Astrocyte (in vitro differentiated cells and primary cell): ENCODE measurements at regions not wholly inside any gene's neighbourhood (a gene's known extent, or its start where the extent isn't known, plus 50 kb on each side); places are given as distances from the start of the nearest gene placed in this dataset.

Source experiments
- DNase-seq: peaks from one replicate; pipeline ENCODE4 v3.0.0-alpha.2; 2010; ENCODE audit warnings: low read depth
- FAIRE-seq: peaks from 2 replicates; lab custom pipeline; 2011; peaks lifted over from hg19 to GRCh38; lab: Jason Lieb, UNC
- H2AFZ ChIP-seq: 2 replicates; pipeline ENCODE4 v1.6.0; 2012; ENCODE audit warnings: low read depth, low read length, inconsistent platforms
- H3K27ac ChIP-seq: 2 replicates; pipeline ENCODE4 v1.5.1; 2011; ENCODE audit warnings: low read depth, low read length, inconsistent platforms
- H3K27me3 ChIP-seq: 2 replicates; pipeline ENCODE4 v1.6.0; 2011; ENCODE audit warnings: low read length, inconsistent platforms; ENCODE audit not compliant: insufficient read depth
- H3K36me3 ChIP-seq: 2 replicates; pipeline ENCODE4 v1.5.1; 2011; ENCODE audit warnings: low read length, inconsistent platforms; ENCODE audit not compliant: insufficient read depth
- H3K4me1 ChIP-seq: 2 replicates; pipeline ENCODE4 v1.5.1; 2011; ENCODE audit warnings: low read length, inconsistent platforms; ENCODE audit not compliant: insufficient read depth
- H3K4me2 ChIP-seq: 2 replicates; pipeline ENCODE4 v1.6.0; 2012; ENCODE audit warnings: low read length, inconsistent platforms
- H3K4me3 ChIP-seq: 2 replicates; pipeline ENCODE4 v1.5.1; 2011; ENCODE audit warnings: low read depth, mild to moderate bottlenecking, low read length, inconsistent platforms; ENCODE audit not compliant: insufficient read depth
- H3K79me2 ChIP-seq: 2 replicates; pipeline ENCODE4 v1.6.0; 2012; ENCODE audit warnings: mild to moderate bottlenecking, low read length, inconsistent platforms; ENCODE audit not compliant: insufficient read depth
- H3K9ac ChIP-seq: 2 replicates; pipeline ENCODE4 v1.6.0; 2012; ENCODE audit warnings: mild to moderate bottlenecking, low read length, inconsistent platforms
- H3K9me3 ChIP-seq: 2 replicates; pipeline ENCODE4 v1.5.1; 2012; ENCODE audit warnings: low read depth, mild to moderate bottlenecking, low read length, inconsistent platforms; ENCODE audit not compliant: insufficient read depth
- H4K20me1 ChIP-seq: 2 replicates; pipeline ENCODE4 v1.6.0; 2012; ENCODE audit warnings: low read length, inconsistent platforms; ENCODE audit not compliant: insufficient read depth
- H3K27ac Mint-ChIP-seq: one replicate; pipeline ENCODE4 v1.8.0; 2021; ENCODE audit warnings: mild to moderate bottlenecking, mixed read lengths; ENCODE audit not compliant: unreplicated experiment
- H3K27me3 Mint-ChIP-seq: one replicate; pipeline ENCODE4 v1.8.0; 2021; ENCODE audit warnings: low read depth, mixed read lengths; ENCODE audit not compliant: unreplicated experiment
- H3K36me3 Mint-ChIP-seq: one replicate; pipeline ENCODE4 v1.8.0; 2021; ENCODE audit warnings: low read depth, mixed read lengths; ENCODE audit not compliant: unreplicated experiment
- H3K4me1 Mint-ChIP-seq: one replicate; pipeline ENCODE4 v1.8.0; 2021; ENCODE audit warnings: low read depth, mixed read lengths; ENCODE audit not compliant: unreplicated experiment
- H3K4me3 Mint-ChIP-seq: one replicate; pipeline ENCODE4 v1.8.0; 2021; ENCODE audit warnings: mild to moderate bottlenecking, moderate library complexity, mixed read lengths; ENCODE audit not compliant: unreplicated experiment
- H3K9me3 Mint-ChIP-seq: one replicate; pipeline ENCODE4 v1.8.0; 2021; ENCODE audit warnings: mild to moderate bottlenecking, mixed read lengths; ENCODE audit not compliant: unreplicated experiment
- CTCF ChIP-seq: IDR thresholded peaks from 2 replicates; pipeline ENCODE4 v1.5.1; 2011; ENCODE audit warnings: low read depth, mild to moderate bottlenecking, inconsistent platforms, low read length, moderate library complexity; ENCODE audit not compliant: insufficient read depth
- EZH2 ChIP-seq: IDR thresholded peaks from 2 replicates; pipeline ENCODE4 v1.6.1; 2012; ENCODE audit warnings: mild to moderate bottlenecking, low read length, inconsistent platforms; ENCODE audit not compliant: insufficient read depth

- DNase-seq (peak; percentile 94), FAIRE-seq (peak; percentile 98)
- no peak overlapping the region for H3K27ac ChIP-seq
- Mint-ChIP-seq H3K27ac (no peak overlapping the region), H3K27me3 (no peaks in the 10 kb centered on the region), H3K4me3 (no peak overlapping the region), H3K9me3 (no peaks in the 10 kb centered on the region), H3K36me3 (no peaks in the 10 kb centered on the region), H3K4me1 (peaks cover 16% of the 10 kb centered on the region)
- H3K36me3 ChIP-seq: no peaks in the 10 kb centered on the region
- TF ChIP-seq CTCF (no peak), EZH2 (no peak)
- H3K9ac ChIP-seq: no peak overlapping the region
- no peaks in the 10 kb centered on the region for H3K79me2 ChIP-seq
- peak overlapping the region; percentile 51 for H3K4me2 ChIP-seq
- H3K4me1 ChIP-seq: peaks cover 11% of the 10 kb centered on the region
- no peaks in the 10 kb centered on the region for H4K20me1 ChIP-seq
- H2AFZ ChIP-seq: no peak overlapping the region
- no peaks in the 10 kb centered on the region for H3K27me3 ChIP-seq
- no peak overlapping the region for H3K4me3 ChIP-seq
- H3K9me3 ChIP-seq: no peaks in the 10 kb centered on the region
Observed at GRCh38 chr6:84522135-84522549, 242.3 kb downstream of the TBX18 start.

DNA sequence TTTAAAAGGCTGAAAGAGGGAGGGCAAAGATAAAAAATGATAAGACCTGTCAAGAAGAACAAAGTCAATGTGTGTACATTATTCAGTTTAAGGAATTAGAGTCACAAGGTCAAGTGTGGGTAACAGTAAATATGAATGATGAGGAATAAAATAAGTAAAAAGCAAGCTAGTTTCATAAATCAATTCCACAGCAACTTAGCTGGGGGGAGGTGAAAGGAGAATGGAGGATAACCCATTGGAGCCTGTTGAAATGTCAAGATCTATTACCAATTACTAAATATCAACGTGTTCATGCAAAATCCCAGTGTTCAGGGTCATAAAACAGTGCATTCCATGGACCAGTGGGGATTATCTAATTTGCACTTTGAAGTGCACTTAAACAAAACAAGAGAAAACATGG, 242.9 kb downstream of the TBX18 start:
- H2AFZ ChIP-seq: no peak overlapping the region
- Mint-ChIP-seq H3K9me3 (no peaks in the 10 kb centered on the region), H3K4me1 (peaks cover 16% of the 10 kb centered on the region), H3K27ac (no peak overlapping the region), H3K36me3 (no peaks in the 10 kb centered on the region), H3K4me3 (no peak overlapping the region), H3K27me3 (no peaks in the 10 kb centered on the region)
- H3K4me2 ChIP-seq: peak overlapping the region; percentile 51
- TF ChIP-seq EZH2 (no peak), CTCF (no peak)
- peaks cover 11% of the 10 kb centered on the region for H3K4me1 ChIP-seq
- DNase-seq (peak; percentile 31), FAIRE-seq (no peak)
- H4K20me1 ChIP-seq: no peaks in the 10 kb centered on the region
- H3K27me3 ChIP-seq: no peaks in the 10 kb centered on the region
- H3K27ac ChIP-seq: no peak overlapping the region
- no peaks in the 10 kb centered on the region for H3K9me3 ChIP-seq
- H3K9ac ChIP-seq: no peak overlapping the region
- H3K79me2 ChIP-seq: no peaks in the 10 kb centered on the region
- no peaks in the 10 kb centered on the region for H3K36me3 ChIP-seq
- no peak overlapping the region for H3K4me3 ChIP-seq

- Mint-ChIP-seq H3K4me1 (peaks cover 18% of the 10 kb centered on the region), H3K27me3 (peaks cover 3% of the 10 kb centered on the region), H3K36me3 (no peaks in the 10 kb centered on the region), H3K4me3 (no peak overlapping the region), H3K9me3 (no peaks in the 10 kb centered on the region), H3K27ac (no peak overlapping the region)
- no peaks in the 10 kb centered on the region for H3K9me3 ChIP-seq
- no peak overlapping the region for H2AFZ ChIP-seq
- TF ChIP-seq EZH2: no peak
- no peak for TF ChIP-seq CTCF
- no peak overlapping the region for H3K27ac ChIP-seq
- H4K20me1 ChIP-seq: no peaks in the 10 kb centered on the region
- H3K36me3 ChIP-seq: no peaks in the 10 kb centered on the region
- no peak overlapping the region for H3K4me2 ChIP-seq
- DNase-seq (no peak), FAIRE-seq (no peak)
- no peaks in the 10 kb centered on the region for H3K79me2 ChIP-seq
- H3K4me1 ChIP-seq: peaks cover 17% of the 10 kb centered on the region
- no peaks in the 10 kb centered on the region for H3K27me3 ChIP-seq
- no peak overlapping the region for H3K4me3 ChIP-seq
- H3K9ac ChIP-seq: no peak overlapping the region
Observed at GRCh38 chr6:84517741-84518530, 246.5 kb downstream of the TBX18 start.
